AG09319 (cell line): ENCODE measurements at regions not wholly inside any gene's neighbourhood (a gene's known extent, or its start where the extent isn't known, plus 50 kb on each side); places are given as distances from the start of the nearest gene placed in this dataset.

Experiments used
- DNase-seq: peaks from one replicate; pipeline ENCODE4 v3.0.0-alpha.2; 2010; ENCODE audit warnings: low read depth; ENCODE audit errors: extremely low read depth
- TF ChIP-seq, protein P1 (sequence below): IDR thresholded peaks from 2 replicates; pipeline ENCODE4 v1.5.1; 2011; ENCODE audit warnings: low read depth, mild to moderate bottlenecking, inconsistent platforms, low read length, moderate library complexity

DNA sequence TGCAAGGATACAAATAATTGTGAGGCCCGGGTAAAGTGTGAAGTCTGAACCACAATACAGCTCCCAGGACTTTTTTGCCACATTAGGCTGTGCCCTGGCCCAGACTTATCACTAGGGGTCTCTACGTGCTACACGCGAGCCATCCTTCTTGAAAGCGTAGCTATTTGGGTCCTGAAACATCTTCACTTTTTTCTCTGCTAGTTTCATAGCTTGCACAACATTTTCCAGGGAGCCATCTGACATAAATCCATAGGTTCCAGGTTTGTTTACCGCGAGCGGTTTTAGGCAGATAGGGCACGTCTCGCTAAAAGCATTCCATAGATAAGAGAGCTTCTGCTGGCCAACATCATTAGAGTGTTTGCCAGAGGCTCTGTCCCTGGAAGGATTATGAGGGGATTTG, 226.5 kb downstream of the RPS24 start:
- TF ChIP-seq, protein P1, sequence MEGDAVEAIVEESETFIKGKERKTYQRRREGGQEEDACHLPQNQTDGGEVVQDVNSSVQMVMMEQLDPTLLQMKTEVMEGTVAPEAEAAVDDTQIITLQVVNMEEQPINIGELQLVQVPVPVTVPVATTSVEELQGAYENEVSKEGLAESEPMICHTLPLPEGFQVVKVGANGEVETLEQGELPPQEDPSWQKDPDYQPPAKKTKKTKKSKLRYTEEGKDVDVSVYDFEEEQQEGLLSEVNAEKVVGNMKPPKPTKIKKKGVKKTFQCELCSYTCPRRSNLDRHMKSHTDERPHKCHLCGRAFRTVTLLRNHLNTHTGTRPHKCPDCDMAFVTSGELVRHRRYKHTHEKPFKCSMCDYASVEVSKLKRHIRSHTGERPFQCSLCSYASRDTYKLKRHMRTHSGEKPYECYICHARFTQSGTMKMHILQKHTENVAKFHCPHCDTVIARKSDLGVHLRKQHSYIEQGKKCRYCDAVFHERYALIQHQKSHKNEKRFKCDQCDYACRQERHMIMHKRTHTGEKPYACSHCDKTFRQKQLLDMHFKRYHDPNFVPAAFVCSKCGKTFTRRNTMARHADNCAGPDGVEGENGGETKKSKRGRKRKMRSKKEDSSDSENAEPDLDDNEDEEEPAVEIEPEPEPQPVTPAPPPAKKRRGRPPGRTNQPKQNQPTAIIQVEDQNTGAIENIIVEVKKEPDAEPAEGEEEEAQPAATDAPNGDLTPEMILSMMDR: no peak
- DNase-seq: no peak

DNA sequence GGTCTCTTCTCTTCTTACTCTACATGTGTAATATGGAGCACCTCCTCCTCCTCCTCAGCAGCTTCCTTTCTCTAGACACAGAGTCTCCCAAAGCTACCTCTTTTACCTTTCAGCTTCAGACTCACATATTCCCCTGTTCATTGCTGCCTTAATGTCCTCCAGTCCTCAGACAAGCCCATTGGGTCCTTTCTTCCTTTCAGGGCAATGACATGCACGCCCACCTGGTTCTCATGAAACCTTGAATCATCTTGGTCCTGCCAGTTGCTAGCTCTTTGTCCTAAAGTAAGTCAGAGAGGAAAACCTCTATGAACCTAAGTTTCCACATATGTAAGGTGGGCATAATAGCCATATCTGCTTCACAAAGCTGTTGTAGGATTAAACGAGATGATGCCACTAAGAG, 227.0 kb downstream of the RPS24 start:
- DNase-seq: no peak
- TF ChIP-seq, protein P1: no peak

DNA sequence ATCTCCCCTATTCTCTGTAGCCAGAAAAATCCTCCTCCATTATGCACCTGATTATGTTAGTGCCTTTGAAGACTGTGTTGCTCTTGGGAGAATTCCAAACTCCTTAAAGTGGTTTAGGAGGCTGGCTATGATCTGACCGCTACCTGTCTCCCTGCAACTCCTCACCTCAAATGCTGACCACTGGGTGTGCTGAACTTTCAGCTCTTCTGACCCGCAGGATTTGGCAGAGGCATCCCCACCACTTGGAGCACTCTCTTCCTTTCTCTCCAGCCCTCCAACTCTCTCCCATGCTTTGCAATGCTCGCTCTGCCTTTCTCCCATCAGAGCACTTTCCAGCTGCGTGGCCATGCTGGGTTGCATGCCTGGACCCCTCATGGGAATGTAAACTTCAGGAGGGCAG, 227.6 kb downstream of the RPS24 start:
- no peak for DNase-seq
- TF ChIP-seq, protein P1: no peak

DNA sequence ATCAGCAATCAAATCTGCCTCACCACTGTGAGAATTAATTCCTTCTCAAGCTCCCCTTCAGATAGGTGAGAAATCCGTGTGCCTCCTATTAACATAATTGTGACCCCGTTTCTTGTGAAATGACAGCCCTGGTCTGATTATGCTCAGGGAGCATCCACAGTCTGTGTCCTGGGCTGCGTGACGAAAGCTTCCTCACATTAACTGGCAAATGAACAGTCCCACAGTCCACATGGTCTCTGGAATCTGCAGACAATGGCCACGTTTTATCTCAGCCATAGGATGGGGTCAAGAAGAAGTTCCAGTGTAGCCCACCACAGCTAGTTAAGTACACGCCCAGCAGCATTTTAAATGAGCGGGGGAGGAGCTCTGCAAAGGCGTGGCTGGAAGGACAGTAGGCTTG, 229.2 kb downstream of the RPS24 start:
- TF ChIP-seq, protein P1: no peak
- DNase-seq: no peak

DNA sequence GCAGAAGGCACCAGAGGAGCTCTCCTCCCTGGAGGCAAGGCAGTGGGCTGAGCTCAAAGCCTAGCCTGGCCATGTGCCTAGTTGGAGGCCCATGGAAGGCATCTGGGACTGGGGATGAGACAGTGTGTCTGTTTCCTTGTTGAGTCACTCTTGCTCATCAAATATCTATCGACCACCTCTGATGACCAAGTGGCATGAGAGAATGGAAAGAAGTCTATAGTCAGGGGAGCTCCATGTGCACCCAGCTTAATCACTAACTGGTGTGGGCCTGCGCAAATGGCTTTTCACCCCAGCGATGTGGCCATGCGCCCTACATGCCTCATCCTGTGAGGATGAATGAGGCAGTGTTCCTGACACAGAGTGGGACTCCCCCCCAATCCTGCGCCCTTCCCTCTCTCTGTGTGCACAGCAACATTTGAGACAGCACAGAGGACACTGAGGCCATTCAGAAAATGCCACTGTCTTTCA, 229.9 kb downstream of the RPS24 start:
- no peak for DNase-seq
- TF ChIP-seq, protein P1: no peak

DNA sequence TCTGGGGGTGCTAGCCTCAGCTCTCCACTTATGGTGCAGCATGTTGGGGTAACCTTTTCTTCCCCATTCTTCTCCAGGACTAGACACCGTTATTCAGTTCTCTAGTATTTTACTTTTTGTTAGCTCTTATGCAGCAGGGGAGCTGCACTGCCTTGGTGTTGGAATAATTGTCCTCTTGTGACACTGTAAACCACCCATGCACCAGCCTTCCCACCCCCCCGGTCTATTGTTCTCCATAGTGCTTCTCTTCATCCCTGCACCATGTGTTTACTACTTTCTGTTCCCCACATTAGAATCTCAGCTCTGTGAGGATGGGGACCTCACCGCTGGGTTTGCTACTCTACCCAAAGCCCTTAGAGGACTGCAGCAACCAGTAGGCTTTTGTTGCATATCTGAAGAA, 230.7 kb downstream of the RPS24 start:
- DNase-seq: no peak
- TF ChIP-seq, protein P1: no peak

DNA sequence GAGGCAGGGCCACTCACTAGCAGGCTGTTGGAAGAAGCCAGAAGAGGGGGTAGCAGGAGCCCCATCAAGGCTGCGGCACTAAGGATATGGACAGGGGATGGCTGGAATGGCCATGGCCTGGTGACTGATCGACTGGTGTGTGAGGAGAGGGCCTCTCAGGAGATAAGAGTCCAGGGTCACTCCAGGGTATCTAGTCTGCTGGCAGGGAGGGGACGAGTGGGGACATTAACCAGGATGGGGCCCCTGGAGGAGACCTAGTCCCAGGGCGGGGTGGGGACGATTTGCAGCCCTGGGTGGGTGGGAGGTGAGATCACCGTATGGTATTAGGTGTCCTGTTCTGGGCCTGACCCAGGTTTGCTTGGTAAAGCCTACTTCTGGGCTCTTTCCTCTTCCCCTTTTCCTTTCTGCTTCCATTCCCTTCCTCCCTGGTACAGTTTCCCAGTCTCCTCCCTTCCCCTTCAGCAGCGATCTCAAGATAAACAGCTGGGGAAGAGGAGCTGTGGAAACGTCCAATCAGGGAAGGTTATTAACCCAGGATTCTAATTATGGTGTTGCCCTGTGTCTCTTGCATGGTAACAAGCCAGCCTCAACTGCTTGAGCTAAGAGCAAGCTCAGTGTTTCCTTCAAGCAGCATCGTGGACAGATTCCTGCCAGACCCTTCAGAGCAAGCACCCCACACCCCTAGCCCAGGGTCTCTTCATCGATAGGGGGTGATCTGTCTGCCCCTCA, 233.2 kb downstream of the RPS24 start:
- TF ChIP-seq, protein P1: no peak

More for the DNA sequence above, 233.2 kb downstream of the RPS24 start:
- DNase-seq: no peak
